Right lobe of liver (tissue), 4 donors: ENCODE measurements at regions not wholly inside any gene's neighbourhood (a gene's known extent, or its start where the extent isn't known, plus 50 kb on each side); places are given as distances from the start of the nearest gene placed in this dataset.

ENCODE experiments used
- CTCF ChIP-seq, 4 donors: fragments of 200-600 bp in 3 of 4; fragments of 450-650 bp in 1 of 4; IDR thresholded peaks; one replicate each; pipeline versions ENCODE4 v1.5.1 to v1.8.0; 2016 to 2022; ENCODE audit warnings: antibody characterized with exemption in 4 of 4, mild to moderate bottlenecking in 2 of 4
- POLR2A ChIP-seq: fragments of 450-650 bp; IDR thresholded peaks from one replicate; pipeline ENCODE4 v1.6.1; 2017; ENCODE audit warnings: antibody characterized with exemption, mild to moderate bottlenecking
- donor health status: DM: no; HTN: no; CAD: no.
- donor health status: DM: no; HTN: no; CAD: no.
- donor health status: DM: no; HTN: yes; CAD: no.

- TF ChIP-seq CTCF (IDR thresholded peaks at IDR 0.05): no peak
- TF ChIP-seq POLR2A: no peak
Observed at GRCh38 chr15:39419651-39420050, 161.2 kb upstream of the THBS1 start.
